Thoracic aorta (tissue), 2 donors: ENCODE measurements at regions not wholly inside any gene's neighbourhood (a gene's known extent, or its start where the extent isn't known, plus 50 kb on each side); places are given as distances from the start of the nearest gene placed in this dataset.

Experiments used
- ATAC-seq: fragments of 150-250 bp; one replicate; pipeline ENCODE4 v1.8.0; 2017; ENCODE audit warnings: low read depth; ENCODE audit not compliant: insufficient number of reproducible peaks, low FRiP score
- DNase-seq: peaks from one replicate; pipeline ENCODE4 v3.0.0-alpha.2; 2020; ENCODE audit warnings: low spot score
- H3K27ac ChIP-seq, 2 donors: fragments of 200-600 bp; sonication (generic); 1 replicate in 1 of 2; 2 replicates in 1 of 2; pipeline ENCODE4 v1.5.1; 2016; ENCODE audit warnings: mild to moderate bottlenecking in 2 of 2, moderate library complexity in 2 of 2
- H3K27me3 ChIP-seq: fragments of 200-600 bp; sonication (generic); replicated peaks from 2 replicates; pipeline ENCODE4 v1.6.0; 2016; ENCODE audit warnings: mild to moderate bottlenecking; ENCODE audit not compliant: insufficient read depth
- H3K36me3 ChIP-seq: fragments of 200-600 bp; sonication (generic); one replicate; pipeline ENCODE4 v1.5.1; 2016
- H3K4me1 ChIP-seq, 2 donors: fragments of 200-600 bp; sonication (generic); 1 replicate in 1 of 2; 2 replicates in 1 of 2; pipeline versions ENCODE4 v1.5.1 to v1.6.0; 2016; ENCODE audit warnings: low read depth in 2 of 2, mild to moderate bottlenecking in 1 of 2; ENCODE audit not compliant: control insufficient read depth in 1 of 2
- H3K4me3 ChIP-seq: fragments of 200-600 bp; sonication (generic); 2 replicates; pipeline ENCODE4 v1.5.1; 2016; ENCODE audit warnings: mild to moderate bottlenecking
- H3K9me3 ChIP-seq: fragments of 200-600 bp; sonication (generic); 2 replicates; pipeline ENCODE4 v1.5.1; 2016
- CTCF ChIP-seq: fragments of 200-600 bp; sonication (generic); IDR thresholded peaks from one replicate; pipeline ENCODE4 v1.5.1; 2019; ENCODE audit warnings: antibody characterized with exemption

- H3K27ac ChIP-seq, result no peak overlapping the region
- TF ChIP-seq CTCF, result no peak
- ATAC-seq (no peak), DNase-seq (no peak)
- H3K36me3 ChIP-seq, result no peaks in the 10 kb centered on the region
- H3K9me3 ChIP-seq, result no peaks in the 10 kb centered on the region
- no peaks in the 10 kb centered on the region for H3K4me1 ChIP-seq
- H3K27me3 ChIP-seq, result no peaks in the 10 kb centered on the region
- no peak overlapping the region for H3K4me3 ChIP-seq
Observed at GRCh38 chr9:12955510-12956163, 180.8 kb downstream of the LURAP1L start.

DNA sequence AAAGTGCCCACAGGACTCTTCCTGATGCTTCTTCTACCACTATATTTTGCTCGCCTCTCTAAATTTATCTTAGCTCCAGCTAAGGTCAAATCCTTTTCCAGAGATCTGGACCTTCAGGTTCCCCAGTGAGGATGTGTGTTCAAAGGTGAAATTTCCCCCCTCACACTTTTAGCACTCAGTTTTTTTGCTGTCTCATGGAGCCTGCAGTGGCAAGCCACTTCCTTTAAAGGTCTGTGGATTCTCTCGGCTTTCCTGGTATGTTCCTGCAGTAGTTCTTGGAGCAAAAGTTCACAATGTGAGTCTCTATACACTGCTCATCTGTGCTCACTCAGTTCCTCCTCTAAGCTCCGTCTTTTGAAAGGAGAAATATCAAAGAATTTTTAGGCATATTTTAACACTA lies 181.4 kb downstream of the LURAP1L start:
- Histone ChIP-seq H3K4me3 (no peak overlapping the region), H3K36me3 (no peaks in the 10 kb centered on the region), H3K4me1 (no peaks in the 10 kb centered on the region), H3K27ac (no peak overlapping the region), H3K27me3 (no peaks in the 10 kb centered on the region), H3K9me3 (no peaks in the 10 kb centered on the region)
- no peak for ATAC-seq
- DNase-seq, result no peak
- no peak for TF ChIP-seq CTCF

DNA sequence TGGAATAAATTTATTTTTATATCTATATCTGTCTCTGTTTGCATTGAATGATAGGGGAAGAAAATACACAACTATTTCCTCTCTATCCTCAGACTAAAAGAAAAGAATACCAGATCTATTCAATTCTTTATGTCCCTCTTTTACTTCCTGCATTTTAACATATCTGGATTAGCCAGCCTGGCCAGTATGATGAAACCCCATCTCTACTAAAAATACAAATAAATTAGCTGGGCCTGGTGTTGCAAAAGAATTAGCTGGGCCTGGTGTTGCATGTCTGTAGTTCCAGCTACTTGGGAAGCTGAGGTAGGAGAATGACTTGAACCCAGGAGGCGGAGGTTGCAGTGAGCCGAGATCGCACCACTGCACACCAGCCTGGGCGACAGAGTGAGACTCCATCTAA lies 182.0 kb downstream of the LURAP1L start:
- Histone ChIP-seq H3K27me3 (no peaks in the 10 kb centered on the region), H3K36me3 (no peaks in the 10 kb centered on the region), H3K4me1 (no peaks in the 10 kb centered on the region), H3K9me3 (no peaks in the 10 kb centered on the region), H3K27ac (no peak overlapping the region), H3K4me3 (no peak overlapping the region)
- ATAC-seq (no peak), DNase-seq (no peak)
- no peak for TF ChIP-seq CTCF

DNA sequence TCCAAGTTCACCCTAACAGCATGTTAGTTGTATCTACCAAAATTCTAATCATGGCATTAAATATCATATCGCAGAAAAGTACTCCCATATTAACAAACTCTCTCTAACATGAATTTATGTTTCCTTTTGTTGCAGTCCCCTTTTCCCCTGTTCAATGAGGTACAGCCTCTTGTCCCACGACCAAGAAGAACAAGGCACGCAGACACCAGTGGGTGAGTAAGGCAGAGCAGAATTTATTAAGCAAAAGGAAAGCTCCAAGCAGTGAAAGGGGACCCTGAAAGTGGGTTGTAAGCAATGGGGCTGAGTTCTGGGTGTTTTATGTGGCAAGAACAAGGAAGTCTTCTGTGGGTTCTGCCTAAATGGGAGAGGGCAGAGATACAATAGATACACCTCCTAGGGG lies 183.5 kb downstream of the LURAP1L start:
- no peaks in the 10 kb centered on the region for H3K9me3 ChIP-seq
- DNase-seq (no peak), ATAC-seq (no peak)
- no peaks in the 10 kb centered on the region for H3K4me1 ChIP-seq
- H3K4me3 ChIP-seq, result no peak overlapping the region
- H3K27ac ChIP-seq, result no peak overlapping the region
- no peaks in the 10 kb centered on the region for H3K36me3 ChIP-seq
- no peak for TF ChIP-seq CTCF
- no peaks in the 10 kb centered on the region for H3K27me3 ChIP-seq

DNA sequence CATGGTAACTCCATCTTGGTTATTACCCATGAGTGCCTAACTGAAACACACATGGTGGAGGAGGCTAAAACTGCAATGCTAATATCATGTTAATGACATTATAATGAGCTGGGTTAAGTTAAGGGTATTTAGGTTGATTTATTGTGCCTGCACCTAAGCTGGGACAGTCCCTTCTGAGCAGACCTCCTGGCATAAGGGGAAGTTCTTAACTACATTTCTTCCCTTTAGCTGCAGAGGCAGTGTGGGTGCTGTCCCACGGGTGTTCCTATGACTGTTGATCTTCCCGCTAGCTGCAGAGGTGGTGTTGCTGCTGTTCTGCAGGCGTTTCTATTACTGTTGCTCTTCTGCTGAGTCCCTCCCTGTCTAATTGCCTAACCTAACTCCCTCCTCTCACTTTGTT lies 183.9 kb downstream of the LURAP1L start:
- no peak for TF ChIP-seq CTCF
- H3K4me1 ChIP-seq, result no peaks in the 10 kb centered on the region
- no peak overlapping the region for H3K4me3 ChIP-seq
- no peak overlapping the region for H3K27ac ChIP-seq
- no peaks in the 10 kb centered on the region for H3K27me3 ChIP-seq
- DNase-seq, result no peak
- ATAC-seq, result no peak
- no peaks in the 10 kb centered on the region for H3K36me3 ChIP-seq
- H3K9me3 ChIP-seq, result no peaks in the 10 kb centered on the region
